ENCODE measurements at regions not wholly inside any gene's neighbourhood (a gene's known extent, or its start where the extent isn't known, plus 50 kb on each side); places are given as distances from the start of the nearest gene placed in this dataset.

- H3K27ac ChIP-seq = no peak overlapping the region
- peak in 1 of 2 donors; percentile 14 for DNase-seq (ENCODE audit: low read depth in 1 of 2, low spot score in 1 of 2)
- H3K4me1 ChIP-seq (ENCODE audit: low read depth) = peaks cover 5% of the 10 kb centered on the region
- no peak for TF ChIP-seq CTCF (IDR thresholded peaks at IDR 0.05; ENCODE audit: low read depth, low read length)
- H3K36me3 ChIP-seq = no peaks in the 10 kb centered on the region
- peaks cover 20% of the 10 kb centered on the region for H3K27me3 ChIP-seq
- H3K4me3 ChIP-seq = no peak overlapping the region
- no peaks in the 10 kb centered on the region for H3K9me3 ChIP-seq (ENCODE audit: low read depth)
Measured at GRCh38 chr9:86408121-86408520, 53.9 kb upstream of the TUT7 start.

- Histone ChIP-seq H3K36me3 (no peaks in the 10 kb centered on the region), H3K4me1 (ENCODE audit: low read depth) (peaks cover 5% of the 10 kb centered on the region), H3K27ac (no peak overlapping the region), H3K27me3 (peaks cover 18% of the 10 kb centered on the region), H3K9me3 (ENCODE audit: low read depth) (no peaks in the 10 kb centered on the region), H3K4me3 (no peak overlapping the region)
- DNase-seq (ENCODE audit: low read depth in 1 of 2, low spot score in 1 of 2) = peak in 1 of 2 donors; percentile 51
- TF ChIP-seq CTCF (IDR thresholded peaks at IDR 0.05; ENCODE audit: low read depth, low read length) = no peak
Measured at GRCh38 chr9:86407022-86407421, 52.8 kb upstream of the TUT7 start.

GRCh38 chr9:86406366-86406765, 52.2 kb upstream of the TUT7 start:
- peak in 1 of 2 donors; percentile 69 for DNase-seq (ENCODE audit: low read depth in 1 of 2, low spot score in 1 of 2)
- Histone ChIP-seq H3K27me3 (peaks cover 12% of the 10 kb centered on the region), H3K9me3 (ENCODE audit: low read depth) (no peaks in the 10 kb centered on the region), H3K4me1 (ENCODE audit: low read depth) (peaks cover 5% of the 10 kb centered on the region), H3K36me3 (no peaks in the 10 kb centered on the region), H3K27ac (no peak overlapping the region), H3K4me3 (no peak overlapping the region)
- no peak for TF ChIP-seq CTCF (IDR thresholded peaks at IDR 0.05; ENCODE audit: low read depth, low read length)

- Histone ChIP-seq H3K27me3 (peaks cover 8% of the 10 kb centered on the region), H3K9me3 (ENCODE audit: low read depth) (no peaks in the 10 kb centered on the region), H3K4me3 (no peak overlapping the region), H3K27ac (no peak overlapping the region), H3K4me1 (ENCODE audit: low read depth) (peaks cover 5% of the 10 kb centered on the region), H3K36me3 (no peaks in the 10 kb centered on the region)
- DNase-seq (ENCODE audit: low read depth in 1 of 2, low spot score in 1 of 2) = peak in 1 of 2 donors; percentile 86
- no peak for TF ChIP-seq CTCF (IDR thresholded peaks at IDR 0.05; ENCODE audit: low read depth, low read length)
Measured at GRCh38 chr9:86405926-86406325, 51.7 kb upstream of the TUT7 start.

- no peak overlapping the region for H3K27ac ChIP-seq
- H3K4me3 ChIP-seq = no peak overlapping the region
Measured at GRCh38 chr9:86405086-86405491, 50.9 kb upstream of the TUT7 start.

More at GRCh38 chr9:86405086-86405491, 50.9 kb upstream of the TUT7 start:
- no peaks in the 10 kb centered on the region for H3K9me3 ChIP-seq (ENCODE audit: low read depth)
- H3K36me3 ChIP-seq = no peaks in the 10 kb centered on the region
- peaks cover 8% of the 10 kb centered on the region for H3K27me3 ChIP-seq
- H3K4me1 ChIP-seq (ENCODE audit: low read depth) = peaks cover 5% of the 10 kb centered on the region
- TF ChIP-seq CTCF (IDR thresholded peaks at IDR 0.05; ENCODE audit: low read depth, low read length) = no peak
- DNase-seq (ENCODE audit: low read depth in 1 of 2, low spot score in 1 of 2) = no peak
